Nephron progenitor cell (in vitro differentiated cells): ENCODE measurements at regions not wholly inside any gene's neighbourhood (a gene's known extent, or its start where the extent isn't known, plus 50 kb on each side); places are given as distances from the start of the nearest gene placed in this dataset.

Experiments used
- DNase-seq: peaks from one replicate; pipeline ENCODE4 v3.0.0; 2021
- H3K27ac Mint-ChIP-seq: 2 replicates; pipeline ENCODE4 v1.8.0; 2021; ENCODE audit warnings: mild to moderate bottlenecking, moderate library complexity, mixed read lengths
- H3K27me3 Mint-ChIP-seq: 2 replicates; pipeline ENCODE4 v1.8.0; 2021; ENCODE audit warnings: mild to moderate bottlenecking, low read depth, mixed read lengths; ENCODE audit not compliant: poor library complexity
- H3K36me3 Mint-ChIP-seq: 2 replicates; pipeline ENCODE4 v1.8.0; 2021; ENCODE audit warnings: low read depth, mixed read lengths
- H3K4me1 Mint-ChIP-seq: 2 replicates; pipeline ENCODE4 v1.8.0; 2021; ENCODE audit warnings: mixed read lengths
- H3K4me3 Mint-ChIP-seq: 2 replicates; pipeline ENCODE4 v1.8.0; 2021; ENCODE audit warnings: mild to moderate bottlenecking, moderate library complexity, mixed read lengths
- H3K9me3 Mint-ChIP-seq: 2 replicates; pipeline ENCODE4 v1.8.0; 2021; ENCODE audit warnings: mild to moderate bottlenecking, moderate library complexity, mixed read lengths
- CTCF ChIP-seq: fragments of 200-600 bp; sonication (generic); IDR thresholded peaks from 2 replicates; pipeline ENCODE4 v1.5.0; 2021; ENCODE audit warnings: antibody characterized with exemption

GRCh38 chr14:85057221-85057620 is 472.7 kb upstream of the FLRT2 start:
- Mint-ChIP-seq H3K36me3 (peaks cover 5% of the 10 kb centered on the region), H3K4me1 (no peaks in the 10 kb centered on the region), H3K9me3 (peaks cover 35% of the 10 kb centered on the region), H3K27ac (no peak overlapping the region), H3K4me3 (no peak overlapping the region), H3K27me3 (no peaks in the 10 kb centered on the region)
- DNase-seq: no peak
- TF ChIP-seq CTCF: no peak

GRCh38 chr14:85058150-85058549 is 471.8 kb upstream of the FLRT2 start:
- peaks cover 27% of the 10 kb centered on the region for H3K9me3 Mint-ChIP-seq
- no peak overlapping the region for H3K4me3 Mint-ChIP-seq
- H3K27ac Mint-ChIP-seq: no peak overlapping the region
- no peak for DNase-seq
- no peaks in the 10 kb centered on the region for H3K27me3 Mint-ChIP-seq
- H3K4me1 Mint-ChIP-seq: no peaks in the 10 kb centered on the region
- H3K36me3 Mint-ChIP-seq: peaks cover 5% of the 10 kb centered on the region
- TF ChIP-seq CTCF: no peak

GRCh38 chr14:85060121-85060520 is 469.8 kb upstream of the FLRT2 start:
- Mint-ChIP-seq H3K36me3 (no peaks in the 10 kb centered on the region), H3K9me3 (peaks cover 12% of the 10 kb centered on the region), H3K27me3 (no peaks in the 10 kb centered on the region), H3K4me1 (no peaks in the 10 kb centered on the region), H3K4me3 (no peak overlapping the region), H3K27ac (no peak overlapping the region)
- no peak for TF ChIP-seq CTCF
- no peak for DNase-seq

- Mint-ChIP-seq H3K27me3 (no peaks in the 10 kb centered on the region), H3K27ac (no peak overlapping the region), H3K36me3 (no peaks in the 10 kb centered on the region), H3K4me3 (no peak overlapping the region), H3K4me1 (no peaks in the 10 kb centered on the region), H3K9me3 (peaks cover 6% of the 10 kb centered on the region)
- DNase-seq: no peak
- no peak for TF ChIP-seq CTCF
Observed at GRCh38 chr14:85061256-85061655, 468.7 kb upstream of the FLRT2 start.

GRCh38 chr14:85063747-85064146 is 466.2 kb upstream of the FLRT2 start:
- peaks cover 6% of the 10 kb centered on the region for H3K9me3 Mint-ChIP-seq
- no peaks in the 10 kb centered on the region for H3K36me3 Mint-ChIP-seq
- no peak for TF ChIP-seq CTCF
- H3K27ac Mint-ChIP-seq: no peak overlapping the region
- no peak overlapping the region for H3K4me3 Mint-ChIP-seq
- H3K27me3 Mint-ChIP-seq: no peaks in the 10 kb centered on the region
- no peak for DNase-seq
- H3K4me1 Mint-ChIP-seq: no peaks in the 10 kb centered on the region

- Mint-ChIP-seq H3K27me3 (no peaks in the 10 kb centered on the region), H3K4me3 (no peak overlapping the region), H3K9me3 (no peaks in the 10 kb centered on the region), H3K36me3 (no peaks in the 10 kb centered on the region), H3K27ac (no peak overlapping the region), H3K4me1 (no peaks in the 10 kb centered on the region)
- no peak for TF ChIP-seq CTCF
- DNase-seq: no peak
Observed at GRCh38 chr14:85071447-85071846, 458.5 kb upstream of the FLRT2 start.
